GM19023 (cell line): ENCODE measurements at regions not wholly inside any gene's neighbourhood (a gene's known extent, or its start where the extent isn't known, plus 50 kb on each side); places are given as distances from the start of the nearest gene placed in this dataset.
"Not testable (repeated sequence)": the region's sequence is repeated elsewhere in the genome, so short reads cannot be mapped to it uniquely, and the experiment has no call there.

ENCODE experiments used
- ATAC-seq: cut with Tn5 transposase; IDR thresholded peaks from one replicate; pipeline ENCODE4 v1.9.1; 2021; ENCODE audit warnings: mild to moderate bottlenecking, moderate library complexity; ENCODE audit not compliant: unreplicated experiment

GRCh38 chr21:36246080-36246631 is 73.8 kb upstream of the MORC3 start:
- ATAC-seq, result no peak

- ATAC-seq, result no peak
Measured at GRCh38 chr21:36247316-36248010, 72.5 kb upstream of the MORC3 start.

- ATAC-seq, result no peak
Measured at GRCh38 chr21:36249576-36250422, 70.2 kb upstream of the MORC3 start.

GRCh38 chr21:36250423-36251075 is 69.4 kb upstream of the MORC3 start:
- no peak for ATAC-seq

- ATAC-seq, result no peak
Measured at GRCh38 chr21:36254106-36254941, 65.7 kb upstream of the MORC3 start.

- peak; percentile 52 for ATAC-seq
Measured at GRCh38 chr21:36255663-36256062, 64.3 kb upstream of the MORC3 start.

GRCh38 chr21:36257657-36258056 is 62.3 kb upstream of the MORC3 start:
- ATAC-seq, result no peak

- no peak for ATAC-seq
Measured at GRCh38 chr21:36260030-36260787, 59.8 kb upstream of the MORC3 start.

GRCh38 chr21:36260802-36261201 is 59.2 kb upstream of the MORC3 start:
- ATAC-seq, result no peak

- no peak for ATAC-seq
Measured at GRCh38 chr21:36261459-36261858, 58.5 kb upstream of the MORC3 start.

- no peak for ATAC-seq
Measured at GRCh38 chr21:36263797-36264196, 56.2 kb upstream of the MORC3 start.

- no peak for ATAC-seq
Measured at GRCh38 chr21:36265431-36265830, 54.6 kb upstream of the MORC3 start.

- ATAC-seq, result not testable (repeated sequence)
Measured at GRCh38 chr21:36267828-36268227, 52.2 kb upstream of the MORC3 start.

GRCh38 chr21:36268264-36268663 is 51.7 kb upstream of the MORC3 start:
- ATAC-seq, result not testable (repeated sequence)
